Right ventricle myocardium inferior (tissue), 1 donor: ENCODE measurements at regions not wholly inside any gene's neighbourhood (a gene's known extent, or its start where the extent isn't known, plus 50 kb on each side); places are given as distances from the start of the nearest gene placed in this dataset.
"Not testable (repeated sequence)": the region's sequence is repeated elsewhere in the genome, so short reads cannot be mapped to it uniquely, and the experiment has no call there.

Source experiments
- ATAC-seq: fragments of 200-7000 bp; cut with Tn5 transposase; one replicate; pipeline ENCODE4 v1.9.1; 2020; ENCODE audit warnings: mild to moderate bottlenecking, moderate library complexity
- DNase-seq: peaks from one replicate; pipeline ENCODE4 v3.0.0; 2021; ENCODE audit errors: missing footprints
- intact Hi-C: fragments of 100-400 bp; cut with DNase I; formaldehyde crosslinking; loops from one replicate; pipeline ENCODE4 v1.11.0; 2022
- donor health status: DM: no; HTN: yes; CAD: no; lungs with severe emphysema.

- intact Hi-C loops, result no loop called here
- DNase-seq (no peak), ATAC-seq (no peak)
Measured at GRCh38 chr7:12911053-12911452, 223.6 kb downstream of the ARL4A start.

GRCh38 chr7:12913002-12913401 is 225.6 kb downstream of the ARL4A start:
- no peak for DNase-seq
- intact Hi-C loops, result no loop called here
- ATAC-seq, result no peak

GRCh38 chr7:12917801-12918200 is 230.4 kb downstream of the ARL4A start:
- intact Hi-C loops, result no loop called here
- ATAC-seq (no peak), DNase-seq (no peak)

- DNase-seq (no peak), ATAC-seq (no peak)
- intact Hi-C loops, result no loop called here
Measured at GRCh38 chr7:12921751-12922345, 234.4 kb downstream of the ARL4A start.

GRCh38 chr7:12923971-12924370 is 236.5 kb downstream of the ARL4A start:
- intact Hi-C loops, result no loop called here
- DNase-seq (no peak), ATAC-seq (no peak)

- intact Hi-C loops, result no loop called here
- DNase-seq (no peak), ATAC-seq (no peak)
Measured at GRCh38 chr7:12926206-12926605, 238.8 kb downstream of the ARL4A start.

- DNase-seq (no peak), ATAC-seq (no peak)
- intact Hi-C loops, result no loop called here
Measured at GRCh38 chr7:12927635-12928434, 240.4 kb downstream of the ARL4A start.

- ATAC-seq (no peak), DNase-seq (no peak)
- intact Hi-C loops, result no loop called here
Measured at GRCh38 chr7:12929476-12930140, 242.2 kb downstream of the ARL4A start.

GRCh38 chr7:12930534-12930933 is 243.1 kb downstream of the ARL4A start:
- DNase-seq (no peak), ATAC-seq (no peak)

GRCh38 chr7:12931465-12931864 is 244.0 kb downstream of the ARL4A start:
- intact Hi-C loops, DNase-seq, ATAC-seq: not testable (repeated sequence)

More at GRCh38 chr7:12930534-12930933, 243.1 kb downstream of the ARL4A start:
- intact Hi-C loops, result no loop called here

GRCh38 chr7:12939694-12940093 is 252.3 kb downstream of the ARL4A start:
- intact Hi-C loops, result no loop called here
- ATAC-seq (no peak), DNase-seq (no peak)

GRCh38 chr7:12941512-12941911 is 254.1 kb downstream of the ARL4A start:
- intact Hi-C loops, result no loop called here
- no peak for ATAC-seq
- DNase-seq, result no peak

GRCh38 chr7:12942609-12943008 is 255.2 kb downstream of the ARL4A start:
- DNase-seq, result no peak
- no peak for ATAC-seq
- intact Hi-C loops, result no loop called here

- intact Hi-C loops, result no loop called here
- DNase-seq (no peak), ATAC-seq (no peak)
Measured at GRCh38 chr7:12943781-12944180, 256.3 kb downstream of the ARL4A start.

GRCh38 chr7:12945901-12946300 is 258.5 kb downstream of the ARL4A start:
- intact Hi-C loops, result no loop called here
- DNase-seq (no peak), ATAC-seq (no peak)

- no peak for DNase-seq
- intact Hi-C loops, result no loop called here
- no peak for ATAC-seq
Measured at GRCh38 chr7:12947465-12947864, 260.0 kb downstream of the ARL4A start.

- DNase-seq, result no peak
- no peak for ATAC-seq
- intact Hi-C loops, result no loop called here
Measured at GRCh38 chr7:12949060-12949931, 261.9 kb downstream of the ARL4A start.

- DNase-seq (no peak), ATAC-seq (no peak)
- intact Hi-C loops, result no loop called here
Measured at GRCh38 chr7:12951397-12951801, 264.0 kb downstream of the ARL4A start.

- ATAC-seq, result no peak
- DNase-seq, result no peak
- intact Hi-C loops, result no loop called here
Measured at GRCh38 chr7:12954380-12955033, 267.1 kb downstream of the ARL4A start.
